GM18498 (cell line): ENCODE measurements at regions not wholly inside any gene's neighbourhood (a gene's known extent, or its start where the extent isn't known, plus 50 kb on each side); places are given as distances from the start of the nearest gene placed in this dataset.

Source experiments
- ATAC-seq: cut with Tn5 transposase; IDR thresholded peaks from one replicate; pipeline ENCODE4 v1.9.1; 2021; ENCODE audit warnings: mild to moderate bottlenecking, moderate library complexity; ENCODE audit not compliant: unreplicated experiment

DNA sequence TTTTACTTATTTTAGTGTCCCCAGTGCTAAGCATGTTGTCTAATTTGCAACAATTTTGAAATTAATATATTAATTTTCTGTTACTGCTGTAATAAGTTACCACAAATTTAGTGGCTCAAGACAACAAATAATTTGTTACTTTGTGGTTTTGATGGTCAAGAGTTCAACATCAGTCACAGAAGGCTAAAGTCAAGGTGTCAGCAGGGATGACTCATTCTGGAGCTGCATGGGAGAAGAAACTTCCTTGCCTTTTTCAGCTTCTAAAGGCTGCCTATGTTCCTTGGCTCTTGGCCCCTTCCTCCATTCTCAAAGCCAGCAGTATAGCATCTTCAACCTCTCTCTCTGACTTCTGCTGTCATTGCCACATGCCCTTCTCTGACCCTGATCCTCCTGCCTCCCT, 271.8 kb downstream of the HLX start:
- ATAC-seq = no peak

- ATAC-seq = no peak
These were observed 275.7 kb downstream of the HLX start for GRCh38 chr1:221154932-221155331.

GRCh38 chr1:221157026-221157761, 278.0 kb downstream of the HLX start:
- ATAC-seq = peak; percentile 96

GRCh38 chr1:221159608-221160007, 280.4 kb downstream of the HLX start:
- no peak for ATAC-seq

DNA sequence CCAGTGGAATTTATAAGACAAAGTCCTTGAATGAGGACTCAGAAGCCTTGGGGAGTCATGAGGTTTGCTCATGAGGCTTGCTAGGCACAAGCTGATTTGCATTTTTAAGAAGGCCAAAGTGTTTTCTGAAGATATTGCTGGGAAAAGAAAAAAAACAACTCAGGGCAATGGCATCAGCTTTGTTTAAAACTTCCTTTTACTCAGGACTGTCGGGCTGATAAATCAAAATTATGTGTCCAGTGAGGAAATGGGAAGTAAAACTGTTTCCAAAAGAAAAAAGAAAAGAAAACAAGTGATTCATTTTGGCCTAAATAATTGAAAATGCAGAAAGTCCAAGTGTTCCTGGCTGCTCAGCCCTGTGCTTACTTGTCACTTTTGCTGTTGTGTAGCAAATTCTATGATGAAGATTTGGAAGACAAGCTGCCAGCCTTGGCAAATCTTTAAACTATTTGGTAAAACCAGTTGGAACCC, 282.4 kb downstream of the HLX start:
- no peak for ATAC-seq

- no peak for ATAC-seq
These were observed 283.1 kb downstream of the HLX start for GRCh38 chr1:221162352-221162751.

GRCh38 chr1:221162939-221163338, 283.7 kb downstream of the HLX start:
- ATAC-seq = no peak

DNA sequence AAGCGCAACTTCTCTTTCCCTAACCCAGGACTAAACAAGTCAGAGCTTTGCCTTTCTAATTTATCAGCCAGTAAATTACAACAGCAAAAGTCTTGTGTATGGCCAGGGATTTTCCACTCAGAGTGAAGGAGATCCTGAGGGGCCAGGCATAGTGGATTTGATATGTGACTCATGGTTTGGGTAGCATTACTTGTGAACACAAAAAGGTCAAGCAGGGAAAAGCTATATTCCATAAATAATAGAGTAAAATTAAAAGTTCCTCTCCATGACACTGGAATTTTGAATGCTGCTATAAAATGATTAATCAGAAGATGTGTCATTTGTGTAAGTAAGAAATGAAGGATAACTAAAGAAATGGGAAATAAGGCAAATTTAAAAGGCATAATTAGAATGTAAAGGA, 284.8 kb downstream of the HLX start:
- no peak for ATAC-seq

- no peak for ATAC-seq
These were observed 286.0 kb downstream of the HLX start for GRCh38 chr1:221164951-221165838.

DNA sequence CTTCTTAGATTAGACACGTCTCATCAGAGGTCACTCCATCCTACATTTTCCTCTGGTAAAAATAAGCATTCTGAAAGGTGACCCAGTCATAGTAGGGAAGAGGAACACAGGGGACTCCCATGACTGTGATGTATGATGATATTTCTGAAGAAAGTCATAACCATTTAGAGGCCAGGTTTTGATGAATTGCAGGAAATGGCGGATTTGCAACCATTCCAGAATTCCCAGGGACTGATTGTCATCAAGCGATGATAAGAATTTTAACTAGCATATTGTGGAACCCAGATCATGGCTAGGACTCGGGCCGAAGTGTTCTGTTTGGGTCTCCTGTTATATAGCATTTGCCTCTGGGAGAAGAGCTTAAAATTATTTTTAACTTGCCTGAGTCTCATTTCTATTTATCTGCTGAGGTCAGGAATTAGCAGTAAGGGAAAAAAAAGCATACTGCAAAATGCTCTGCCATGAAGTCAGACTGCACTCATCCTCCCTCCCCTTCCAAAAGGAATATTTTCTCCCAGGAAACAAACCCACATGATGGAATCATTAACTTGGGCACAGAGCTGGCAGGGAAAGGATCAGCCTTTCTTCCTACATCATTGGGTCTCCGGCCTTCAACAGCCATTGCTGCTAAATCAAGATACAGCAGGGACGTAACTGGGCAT, 286.7 kb downstream of the HLX start:
- no peak for ATAC-seq

DNA sequence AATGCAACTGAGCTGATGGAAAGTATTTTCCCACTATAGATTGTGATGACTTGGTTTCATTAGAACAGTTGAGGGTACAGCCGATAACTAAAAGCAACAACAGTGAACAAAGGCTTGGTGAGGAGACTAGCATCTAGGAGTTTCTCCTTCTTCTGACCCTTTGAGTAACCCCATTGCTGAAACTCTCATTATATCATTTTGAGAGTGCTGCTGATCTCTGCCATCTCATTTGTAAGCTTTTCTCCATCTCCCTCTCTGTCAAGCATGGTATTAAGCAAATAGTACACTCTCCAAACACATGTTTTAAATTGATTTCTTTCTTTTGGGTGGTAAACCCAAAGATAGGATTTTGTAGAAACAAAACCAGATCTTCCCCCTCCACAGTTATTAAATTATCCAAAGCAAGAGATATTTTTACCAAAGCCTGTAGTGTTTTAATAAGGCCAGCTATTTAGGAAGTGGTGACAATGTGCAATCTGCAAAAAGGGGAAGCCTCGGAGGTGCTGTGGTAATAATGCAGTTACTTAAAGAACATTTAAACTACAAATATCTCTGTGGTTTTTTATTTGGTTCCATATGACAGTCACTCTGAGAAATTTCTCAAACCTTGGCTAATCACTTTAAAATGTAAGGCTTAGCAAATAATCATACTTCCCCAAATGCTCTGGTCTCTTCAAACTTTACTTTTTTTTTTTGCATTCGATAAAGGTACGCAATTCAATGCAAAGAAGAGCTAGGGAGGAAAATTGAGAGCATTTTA, 287.5 kb downstream of the HLX start:
- peak; percentile 88 for ATAC-seq

GRCh38 chr1:221169447-221169889, 290.2 kb downstream of the HLX start:
- no peak for ATAC-seq

DNA sequence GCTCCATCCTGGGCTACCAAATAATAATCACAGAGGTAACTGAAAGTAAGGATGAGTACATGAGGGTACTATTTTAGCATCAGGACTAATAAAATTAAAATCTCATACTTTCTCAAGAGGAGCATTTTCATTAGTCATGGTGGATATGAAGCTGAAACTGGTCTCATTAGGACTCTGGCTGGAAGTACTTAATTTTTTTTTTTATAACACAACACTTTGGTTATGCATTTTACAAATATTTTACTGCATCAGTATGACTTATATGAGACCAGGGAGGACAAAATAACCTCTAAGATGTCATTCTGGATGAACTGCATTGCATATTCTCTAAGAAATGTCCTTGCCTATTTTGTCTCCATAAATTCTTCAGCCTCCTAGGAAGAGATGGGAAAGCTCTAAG, 290.9 kb downstream of the HLX start:
- no peak for ATAC-seq

GRCh38 chr1:221171768-221172167, 292.5 kb downstream of the HLX start:
- ATAC-seq = no peak

DNA sequence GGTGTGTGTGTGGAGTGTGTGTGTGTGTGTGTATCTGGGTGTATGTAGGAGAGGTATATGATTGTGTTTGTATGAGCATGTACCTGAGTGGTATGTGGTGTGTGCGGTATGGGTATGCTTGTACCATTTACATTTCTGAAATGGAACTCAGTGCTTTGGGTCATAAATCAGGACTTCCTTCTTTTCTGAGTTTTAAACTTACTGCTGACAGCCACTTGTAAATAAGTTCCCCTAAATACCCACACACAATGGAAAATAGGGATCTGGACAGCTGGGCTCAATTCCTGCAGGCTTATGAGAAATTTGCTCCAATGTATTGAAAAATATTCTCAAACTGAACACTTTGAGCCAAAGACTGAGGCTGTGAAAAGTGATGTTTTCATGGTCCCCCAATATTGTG, 293.6 kb downstream of the HLX start:
- no peak for ATAC-seq

DNA sequence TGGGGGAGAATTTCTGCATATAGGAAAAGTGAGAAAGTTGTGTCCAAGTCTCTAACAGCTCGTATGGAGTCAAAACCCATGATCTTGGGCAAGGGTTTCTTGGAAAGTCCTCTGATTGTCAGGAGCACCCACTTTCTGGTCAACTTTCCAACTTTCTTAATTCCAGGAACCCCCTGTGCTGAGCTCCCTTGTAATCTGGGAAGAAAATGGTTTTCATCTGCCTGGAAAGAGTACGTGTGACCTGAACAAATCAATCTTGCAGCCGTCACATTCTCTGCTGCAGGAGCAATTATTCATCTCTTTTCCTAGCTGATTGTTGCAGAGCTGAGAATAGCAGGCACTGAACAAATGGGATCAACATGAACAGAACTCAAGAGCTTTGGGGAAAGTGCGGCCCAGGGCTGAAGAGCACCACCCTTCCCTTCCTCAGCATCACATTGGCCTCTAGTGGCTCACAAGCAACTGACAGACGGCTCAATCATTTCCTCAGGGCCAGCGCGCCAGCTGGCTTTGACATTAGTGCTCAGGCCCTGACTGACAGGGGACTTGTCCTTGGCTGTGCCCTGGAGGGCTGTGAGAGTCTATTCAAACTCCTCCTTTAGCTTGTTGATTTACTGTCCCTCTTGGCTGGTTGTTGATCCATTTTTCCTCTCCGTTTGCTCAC, 295.2 kb downstream of the HLX start:
- no peak for ATAC-seq

DNA sequence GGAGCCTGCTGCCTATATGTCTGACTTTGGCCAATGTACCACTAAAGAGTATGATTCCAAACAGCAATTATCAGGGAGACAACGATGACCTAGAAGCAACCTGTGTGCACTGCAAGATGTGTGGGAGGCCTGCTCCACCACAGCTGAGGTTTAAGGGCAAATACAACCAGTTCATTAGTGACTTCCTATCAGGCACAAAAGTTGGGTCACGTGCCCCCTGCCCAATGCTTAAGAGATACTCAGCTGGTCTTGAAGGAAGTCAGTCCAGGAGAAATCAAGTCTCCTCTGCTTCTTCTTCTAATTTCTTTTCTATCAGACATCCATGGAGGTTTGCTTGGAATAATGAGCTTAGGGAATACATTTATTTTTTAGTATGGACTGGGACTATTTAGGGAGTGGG, 296.0 kb downstream of the HLX start:
- ATAC-seq = no peak

GRCh38 chr1:221180704-221181368, 301.6 kb downstream of the HLX start:
- ATAC-seq = no peak

- ATAC-seq = no peak
These were observed 303.7 kb downstream of the HLX start for GRCh38 chr1:221182791-221183533.
